Gastroesophageal sphincter (tissue), 3 donors: ENCODE measurements at regions not wholly inside any gene's neighbourhood (a gene's known extent, or its start where the extent isn't known, plus 50 kb on each side); places are given as distances from the start of the nearest gene placed in this dataset.

Experiments
- POLR2A ChIP-seq, 2 donors: fragments of 450-650 bp; IDR thresholded peaks; one replicate each; pipeline ENCODE4 v1.6.1; 2017; ENCODE audit warnings: antibody characterized with exemption in 2 of 2, mild to moderate bottlenecking in 2 of 2, moderate library complexity in 1 of 2
- TF ChIP-seq, protein P1 (sequence below), 4 experiments: fragments of 200-600 bp in 2 of 4; fragments of 450-650 bp in 2 of 4; sonication (generic) in 1 of 4; IDR thresholded peaks; one replicate each; pipeline ENCODE4 v1.5.1; 2017 to 2019; ENCODE audit warnings: antibody characterized with exemption in 4 of 4, mild to moderate bottlenecking in 2 of 4, moderate library complexity in 2 of 4

DNA sequence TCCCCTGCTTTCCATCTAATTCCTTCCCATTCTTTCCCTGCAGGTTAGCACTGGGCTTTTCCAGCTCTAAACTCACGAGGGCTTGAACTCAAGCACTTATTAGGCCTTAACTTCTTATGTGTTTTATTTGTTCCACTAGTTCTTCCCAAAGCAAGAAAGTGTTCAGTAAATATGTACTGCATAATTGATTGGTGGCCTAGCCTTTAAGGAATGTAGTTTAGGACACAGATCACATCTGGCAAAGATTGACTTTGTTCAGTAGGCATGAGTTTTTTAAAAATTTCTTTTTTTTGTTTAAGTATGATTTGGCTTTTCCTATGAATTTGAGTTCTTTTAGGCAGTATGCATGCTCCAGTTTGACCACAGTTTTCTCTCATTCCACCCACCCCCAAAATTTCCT, 285.2 kb downstream of the NPR3 start:
- TF ChIP-seq POLR2A (IDR thresholded peaks at IDR 0.05): no peak
- TF ChIP-seq, protein P1, sequence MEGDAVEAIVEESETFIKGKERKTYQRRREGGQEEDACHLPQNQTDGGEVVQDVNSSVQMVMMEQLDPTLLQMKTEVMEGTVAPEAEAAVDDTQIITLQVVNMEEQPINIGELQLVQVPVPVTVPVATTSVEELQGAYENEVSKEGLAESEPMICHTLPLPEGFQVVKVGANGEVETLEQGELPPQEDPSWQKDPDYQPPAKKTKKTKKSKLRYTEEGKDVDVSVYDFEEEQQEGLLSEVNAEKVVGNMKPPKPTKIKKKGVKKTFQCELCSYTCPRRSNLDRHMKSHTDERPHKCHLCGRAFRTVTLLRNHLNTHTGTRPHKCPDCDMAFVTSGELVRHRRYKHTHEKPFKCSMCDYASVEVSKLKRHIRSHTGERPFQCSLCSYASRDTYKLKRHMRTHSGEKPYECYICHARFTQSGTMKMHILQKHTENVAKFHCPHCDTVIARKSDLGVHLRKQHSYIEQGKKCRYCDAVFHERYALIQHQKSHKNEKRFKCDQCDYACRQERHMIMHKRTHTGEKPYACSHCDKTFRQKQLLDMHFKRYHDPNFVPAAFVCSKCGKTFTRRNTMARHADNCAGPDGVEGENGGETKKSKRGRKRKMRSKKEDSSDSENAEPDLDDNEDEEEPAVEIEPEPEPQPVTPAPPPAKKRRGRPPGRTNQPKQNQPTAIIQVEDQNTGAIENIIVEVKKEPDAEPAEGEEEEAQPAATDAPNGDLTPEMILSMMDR (IDR thresholded peaks at IDR 0.05): no peak
